K562 (cell line): ENCODE measurements at regions not wholly inside any gene's neighbourhood (a gene's known extent, or its start where the extent isn't known, plus 50 kb on each side); places are given as distances from the start of the nearest gene placed in this dataset.

Source experiments
- ATAC-seq: fragments of 200-7000 bp; cut with Tn5 transposase; 3 replicates; pipeline ENCODE4 v1.9.1; 2020; ENCODE audit warnings: moderate library complexity
- BruUV-seq: library from RNA; stranded (reverse); fragments of 400-500 nt; replicated peaks from 2 replicates; lab custom pipeline; 2021; lab: Mats Ljungman, UMichigan
- CTCF ChIA-PET: fragments of 300-600 bp; formaldehyde crosslinking; extraction: SDS; loops from one replicate; lab custom pipeline; 2021; ENCODE audit warnings: low intra/inter-chr PET ratio; lab: Yijun Ruan, JAX
- POLR2A ChIA-PET: fragments of 300-600, 350-650 bp; sonication (Branson Sonifier 250); formaldehyde crosslinking; extraction: SDS; loops from one replicate; lab custom pipeline; 2021; ENCODE audit warnings: antibody characterized with exemption, inconsistent platforms; lab: Yijun Ruan, JAX
- DNase-seq, 4 experiments: peaks; one replicate each; pipeline versions ENCODE4 v3.0.0 to v3.0.0-alpha.2; 2011 to 2018; ENCODE audit warnings: low spot score in 3 of 4, mixed read lengths in 3 of 4; ENCODE audit errors: extremely low read depth in 1 of 4
- FAIRE-seq: peaks from 2 replicates; lab custom pipeline; 2011; peaks lifted over from hg19 to GRCh38; lab: Jason Lieb, UNC
- H2AFZ ChIP-seq: 2 replicates; pipeline ENCODE4 v1.6.0; 2011; ENCODE audit warnings: low read depth, low read length, control low read depth, inconsistent platforms
- H3K27ac ChIP-seq: fragments of 200-600 bp; 3 replicates; pipeline ENCODE4 v1.8.0; 2011; ENCODE audit warnings: low read depth, mild to moderate bottlenecking, control low read depth, inconsistent platforms, low read length, moderate library complexity, mixed read lengths; ENCODE audit errors: extremely low read depth
- H3K27me3 ChIP-seq, 2 experiments: fragments of 300-600 bp in 1 of 2; 2 replicates in 1 of 2; 3 replicates in 1 of 2; pipeline versions ENCODE4 v1.6.0 to v1.8.0; 2011; ENCODE audit warnings: inconsistent platforms in 2 of 2, low read length in 2 of 2, mild to moderate bottlenecking in 1 of 2, mixed read lengths in 1 of 2, moderate library complexity in 1 of 2; ENCODE audit not compliant: control insufficient read depth in 2 of 2, insufficient read depth in 2 of 2
- H3K36me3 ChIP-seq: fragments of 300-600 bp; 3 replicates; pipeline ENCODE4 v1.8.0; 2011; ENCODE audit warnings: mild to moderate bottlenecking, low read length, inconsistent platforms; ENCODE audit not compliant: control insufficient read depth, insufficient read depth
- H3K4me1 ChIP-seq, 2 experiments: fragments of 200-600 bp in 1 of 2; replicated peaks in 1 of 2; 2 replicates in 1 of 2; 3 replicates in 1 of 2; pipeline versions ENCODE4 v1.5.1 to v1.8.0; 2011; ENCODE audit warnings: inconsistent platforms in 2 of 2, low read length in 2 of 2, mild to moderate bottlenecking in 1 of 2, mixed read lengths in 1 of 2, moderate library complexity in 1 of 2; ENCODE audit not compliant: control insufficient read depth in 2 of 2, insufficient read depth in 2 of 2
- H3K4me2 ChIP-seq: 2 replicates; pipeline ENCODE4 v1.6.1; 2011; ENCODE audit warnings: low read length, control low read depth, inconsistent platforms, mixed read lengths; ENCODE audit not compliant: insufficient read depth
- H3K4me3 ChIP-seq: fragments of 200-600 bp; sonication (generic), shearing (Covaris generic); 2 replicates; pipeline ENCODE4 v1.5.1; 2016; ENCODE audit warnings: control low read depth, inconsistent platforms
- H3K79me2 ChIP-seq: fragments of 200-600 bp; 3 replicates; pipeline ENCODE4 v1.8.0; 2011; ENCODE audit warnings: low read length, inconsistent platforms; ENCODE audit not compliant: control insufficient read depth, insufficient read depth
- H3K9ac ChIP-seq, 2 experiments: 2 replicates each; pipeline versions ENCODE4 v1.6.0 to v1.6.1; 2011; ENCODE audit warnings: low read depth in 2 of 2, low read length in 2 of 2, control low read depth in 1 of 2, inconsistent platforms in 1 of 2, mild to moderate bottlenecking in 1 of 2, mixed read lengths in 1 of 2; ENCODE audit not compliant: insufficient read depth in 1 of 2
- H3K9me1 ChIP-seq: one replicate; pipeline ENCODE4 v1.6.0; 2011; ENCODE audit warnings: inconsistent platforms, mild to moderate bottlenecking, low read length, moderate library complexity; ENCODE audit not compliant: control insufficient read depth, insufficient read depth
- H3K9me3 ChIP-seq: replicated peaks from 2 replicates; pipeline ENCODE4 v1.5.1; 2011; ENCODE audit warnings: low read depth, low read length, inconsistent platforms; ENCODE audit not compliant: control insufficient read depth, insufficient read depth
- H4K20me1 ChIP-seq: replicated peaks from 2 replicates; pipeline ENCODE4 v1.6.1; 2011; ENCODE audit warnings: low read length, inconsistent platforms, mixed read lengths; ENCODE audit not compliant: control insufficient read depth, insufficient read depth
- HDAC2 ChIP-seq: fragments of 450-650 bp; IDR thresholded peaks from 2 replicates; pipeline ENCODE4 v1.6.1; 2016; ENCODE audit warnings: mild to moderate bottlenecking
- MAFK ChIP-seq: IDR thresholded peaks from 2 replicates; pipeline ENCODE4 v1.6.1; 2011; ENCODE audit warnings: low read length, improper control_type of control experiment
- MTA1 ChIP-seq: fragments of 450-650 bp; IDR thresholded peaks from 2 replicates; pipeline ENCODE4 v1.6.1; 2017; ENCODE audit warnings: borderline replicate concordance
- RAD21 ChIP-seq, 2 experiments: fragments of 250-450 bp in 1 of 2; fragments of 450-650 bp in 1 of 2; sonication (Bioruptor Pico) in 1 of 2; formaldehyde crosslinking in 1 of 2; IDR thresholded peaks in 1 of 2; conservative IDR thresholded peaks in 1 of 2; 2 replicates each; pipeline versions ENCODE4 v1.4.0 to v1.8.0; 2020 to 2022; ENCODE audit warnings: mild to moderate bottlenecking in 2 of 2, moderate library complexity in 1 of 2
- SNAPC5 ChIP-seq: fragments of 250-450 bp; sonication (Bioruptor Pico); IDR thresholded peaks from 2 replicates; pipeline ENCODE4 v1.8.0; 2021; ENCODE audit warnings: moderate library complexity, mild to moderate bottlenecking, inconsistent platforms
- SOX6 ChIP-seq: fragments of 450-650 bp; IDR thresholded peaks from 2 replicates; pipeline ENCODE4 v1.6.1; 2014; ENCODE audit warnings: mild to moderate bottlenecking
- ZNF766 ChIP-seq: fragments of 200-800 bp; sonication (Bioruptor generic); conservative IDR thresholded peaks from 2 replicates; pipeline ENCODE4 v1.6.1; 2016; ENCODE audit warnings: missing genetic modification characterization, missing compliant biosample characterization
- WGBS: fragments of 100-300 bp; shearing (Covaris generic); methylation state at CpG from one replicate; pipeline ENCODE4 v1.1.6; 2016; ENCODE audit warnings: low coverage, mixed read lengths; ENCODE audit not compliant: insufficient coverage; ENCODE audit errors: missing lambda C conversion rate; 5-methylcytosine and 5-hydroxymethylcytosine counted together
- in situ Hi-C: fragments of 300-500 bp; cut with MboI; formaldehyde crosslinking; loops from 4 replicates; pipeline ENCODE4 v1.15.0; 2018; ENCODE audit warnings: inconsistent platforms, mixed read lengths
- intact Hi-C: fragments of 100-400 bp; cut with micrococcal nuclease; formaldehyde crosslinking; loops from 2 replicates; pipeline ENCODE4 v1.14.2; 2022

- 3% methylated on average over 7 of the region's 8 CpGs for WGBS
- H3K9ac ChIP-seq = no peak overlapping the region
- DNase-seq (no peak), FAIRE-seq (no peak), ATAC-seq (no peak)
- ChIA-PET POLR2A (interaction anchor here (0.9 to 1.3 kb wide), 4 partner anchors 8 to 31 kb away, joined by 3 to 4 read pairs (median 3); no protein-coding TSS in a partner anchor), CTCF (no interaction called here)
- TF ChIP-seq MTA1 (no peak), MAFK (no peak), ZNF766 (CRISPR knock-in tag) (no peak), HDAC2 (no peak), RAD21 (CRISPR knock-in tag; conservative IDR thresholded peaks at IDR 0.05 in 1 of 2, IDR thresholded peaks at IDR 0.05 in 1 of 2) (no peak), SNAPC5 (CRISPR knock-in tag) (no peak), SOX6 (no peak)
- peaks cover 2 to 44% of the 10 kb centered on the region in 2 experiments; a peak in 3 of 5 replicates for H3K27me3 ChIP-seq
- peaks cover 0 to 4% of the 10 kb centered on the region in 2 experiments; a peak in 2 of 5 replicates for H3K4me1 ChIP-seq
- BruUV-seq = no TSS peak
- H2AFZ ChIP-seq = no peak overlapping the region
- intact Hi-C loops = loop anchor here (5.0 kb wide), 1 partner anchor 198 kb away; no protein-coding TSS in a partner anchor
- no peaks in the 10 kb centered on the region for H3K9me1 ChIP-seq
- H3K4me2 ChIP-seq = no peak overlapping the region
- peaks cover 16% of the 10 kb centered on the region; the same call in 1 of the 2 replicates for H4K20me1 ChIP-seq
- in situ Hi-C loops = loop anchor here (10.0 kb wide), 1 partner anchor 235 kb away; no protein-coding TSS in a partner anchor
- H3K36me3 ChIP-seq = no peaks in the 10 kb centered on the region
- H3K79me2 ChIP-seq = no peaks in the 10 kb centered on the region
- no peaks in the 10 kb centered on the region for H3K9me3 ChIP-seq
- H3K27ac ChIP-seq = no peak overlapping the region
- H3K4me3 ChIP-seq = no peak overlapping the region
Observed at GRCh38 chr4:8689741-8690140, 97.2 kb downstream of the CPZ start.
